T47D (cell line): ENCODE measurements at regions not wholly inside any gene's neighbourhood (a gene's known extent, or its start where the extent isn't known, plus 50 kb on each side); places are given as distances from the start of the nearest gene placed in this dataset.

ENCODE experiments used
- DNase-seq, 2 experiments: peaks; one replicate each; pipeline versions ENCODE4 v3.0.0 to v3.0.0-alpha.2; 2011 to 2012; ENCODE audit warnings: low read depth in 1 of 2, low spot score in 1 of 2
- JUND ChIP-seq: IDR thresholded peaks from 2 replicates; pipeline ENCODE4 v1.6.1; 2012; ENCODE audit warnings: low read depth
- in situ Hi-C: cut with HindIII; loops from 2 replicates; pipeline ENCODE4 v1.10.0; 2016; ENCODE audit warnings: low sequenced_read_pairs, low pct_unique_long_range_greater_than_20kb

GRCh38 chr9:78930281-78930680 is 633.4 kb downstream of the PSAT1 start:
- no peak for TF ChIP-seq JUND
- DNase-seq, result no peak
- in situ Hi-C loops, result no loop called here

GRCh38 chr9:78932849-78933627 is 636.1 kb downstream of the PSAT1 start:
- in situ Hi-C loops, result no loop called here
- TF ChIP-seq JUND, result no peak
- DNase-seq, result no peak

DNA sequence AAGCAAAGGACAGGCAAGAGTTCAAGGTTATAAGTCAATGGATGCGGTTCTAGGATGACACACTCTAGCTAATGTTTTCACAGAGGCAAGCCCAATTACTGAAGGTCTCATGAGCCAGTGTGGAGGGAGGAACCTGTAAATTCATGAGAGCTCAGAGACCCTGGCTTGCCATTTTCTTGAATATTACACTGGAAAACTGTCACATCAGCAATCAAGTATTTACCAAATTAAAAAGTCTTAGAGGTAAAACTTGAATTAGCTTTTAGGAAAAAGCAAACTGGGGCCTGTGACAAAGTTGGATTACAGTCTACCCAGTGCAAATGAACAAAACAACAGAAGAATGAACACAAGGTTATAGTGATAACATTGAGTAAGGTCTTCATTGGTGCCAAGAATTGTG is 636.9 kb upstream of the TLE4 start:
- in situ Hi-C loops, result no loop called here
- no peak for DNase-seq
- TF ChIP-seq JUND, result no peak

DNA sequence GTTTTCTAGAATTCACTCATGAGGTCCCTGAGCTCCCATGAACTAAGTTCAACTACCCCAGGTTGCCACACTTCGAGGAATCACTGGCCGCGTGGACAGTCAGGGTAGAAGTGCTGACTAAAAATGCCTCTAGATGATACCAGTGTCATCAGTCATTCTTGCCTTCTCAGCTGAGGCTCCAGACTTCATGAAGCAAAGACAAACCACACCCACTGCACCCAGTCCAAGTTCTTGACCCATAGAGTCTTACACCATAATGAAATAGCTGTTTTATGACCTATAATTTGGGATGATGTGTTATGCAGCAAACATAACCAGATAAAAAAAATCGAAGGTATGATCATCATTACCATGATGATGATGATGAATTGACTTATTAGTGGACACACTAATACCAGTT is 632.9 kb upstream of the TLE4 start:
- DNase-seq, result no peak

DNA sequence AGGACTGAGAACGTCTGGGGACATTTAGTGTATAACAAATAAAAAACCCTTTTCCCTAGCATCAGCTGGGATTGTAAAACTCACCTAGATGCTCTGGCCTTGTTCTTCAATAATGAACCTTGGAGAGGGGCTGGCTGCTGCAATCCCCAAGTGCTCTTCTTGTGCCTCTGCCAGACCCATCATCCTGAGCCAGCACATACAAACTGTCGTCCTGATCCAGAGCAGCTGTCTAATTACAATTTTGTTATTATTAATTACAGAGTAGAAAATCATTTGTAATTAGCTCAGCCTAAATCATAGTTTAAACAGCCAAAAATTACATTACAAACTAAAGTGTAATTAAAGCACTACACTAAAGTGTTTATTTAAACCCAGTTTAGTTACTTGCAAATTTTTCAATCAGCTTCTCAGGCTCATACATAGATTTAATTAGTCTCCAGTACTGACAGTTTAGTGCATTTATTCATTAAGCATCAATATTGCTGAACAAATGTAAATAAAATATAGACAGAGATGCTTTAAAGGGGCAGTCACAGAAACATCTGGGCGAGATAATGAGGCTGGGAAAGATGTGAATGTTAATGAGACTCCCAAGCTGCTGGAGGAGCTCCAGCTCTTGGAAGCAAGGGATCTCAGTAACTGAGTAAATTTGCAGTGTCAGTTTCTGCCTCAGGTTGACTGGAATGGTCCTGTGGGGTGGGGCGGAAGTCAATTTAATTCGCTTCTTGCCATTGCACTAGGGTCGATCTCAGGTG is 632.3 kb upstream of the TLE4 start:
- DNase-seq, result no peak
- TF ChIP-seq JUND, result no peak
- in situ Hi-C loops, result no loop called here

More for the DNA sequence above, 632.9 kb upstream of the TLE4 start:
- TF ChIP-seq JUND, result no peak
- in situ Hi-C loops, result no loop called here

GRCh38 chr9:78940121-78940855 is 631.5 kb upstream of the TLE4 start:
- in situ Hi-C loops, result no loop called here
- no peak for TF ChIP-seq JUND
- no peak for DNase-seq

DNA sequence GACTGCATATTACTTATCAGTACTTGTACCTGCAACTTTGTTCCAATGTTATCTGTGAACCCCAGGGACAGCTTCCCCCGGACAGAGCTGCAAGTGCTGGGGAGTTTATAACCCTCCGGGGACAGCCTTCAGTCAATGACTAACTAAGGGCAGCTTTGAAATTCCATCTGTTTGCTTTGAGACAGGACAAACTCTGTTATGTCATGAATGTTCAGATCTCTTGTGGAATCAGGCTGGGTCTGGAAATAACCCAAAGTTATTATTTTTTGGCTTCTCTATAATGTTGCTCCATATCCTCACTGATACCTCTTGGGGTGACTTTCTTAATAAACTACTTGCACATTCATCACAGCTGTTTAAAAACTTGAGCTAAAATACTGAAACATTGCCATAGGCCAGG is 617.5 kb upstream of the TLE4 start:
- in situ Hi-C loops, result no loop called here
- no peak for DNase-seq
- no peak for TF ChIP-seq JUND

GRCh38 chr9:78958892-78959291 is 612.9 kb upstream of the TLE4 start:
- in situ Hi-C loops, result no loop called here

DNA sequence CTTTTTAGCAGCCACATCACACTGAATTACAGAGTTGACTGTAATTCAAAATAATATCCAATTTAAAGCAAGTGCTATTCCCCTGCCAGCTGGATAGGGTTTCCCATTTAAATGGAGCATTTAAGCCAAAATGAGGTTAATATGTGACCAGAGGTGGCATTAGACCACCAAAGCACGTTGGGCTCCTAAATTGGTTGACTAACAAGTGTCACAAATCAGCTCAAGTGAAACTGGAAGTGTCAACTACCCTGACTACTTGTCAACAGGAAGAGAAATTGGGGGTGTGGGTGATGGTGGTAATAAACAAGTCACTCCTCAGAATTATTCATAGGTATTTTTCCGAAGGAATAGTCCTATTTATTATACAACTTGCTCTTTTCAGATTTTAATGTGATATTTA is 609.6 kb upstream of the TLE4 start:
- in situ Hi-C loops, result no loop called here
- no peak for DNase-seq
- TF ChIP-seq JUND, result no peak

More at GRCh38 chr9:78958892-78959291, 612.9 kb upstream of the TLE4 start:
- TF ChIP-seq JUND, result no peak
- peak in 1 of 2 experiments; percentile 1 for DNase-seq

DNA sequence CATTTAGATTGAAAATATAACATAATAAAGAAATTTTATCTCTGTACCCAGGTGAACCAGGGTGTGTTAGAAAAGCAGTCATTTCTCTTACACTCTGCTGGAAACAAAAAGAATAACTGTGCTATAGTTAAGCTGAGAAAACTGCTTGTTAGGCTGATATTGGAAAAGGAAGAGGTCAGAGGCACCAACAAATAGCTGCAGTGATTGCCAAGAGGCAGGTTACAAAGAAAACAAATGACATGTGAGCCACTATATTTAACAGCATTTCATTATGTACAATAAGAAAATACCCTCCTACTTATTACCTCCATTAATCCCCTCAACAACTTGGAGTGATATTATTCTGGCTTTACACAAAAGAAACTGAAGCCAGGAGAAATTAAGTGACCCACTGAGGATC is 607.9 kb upstream of the TLE4 start:
- no peak for DNase-seq
- TF ChIP-seq JUND, result no peak
- in situ Hi-C loops, result no loop called here

- in situ Hi-C loops, result no loop called here
- no peak for TF ChIP-seq JUND
- no peak for DNase-seq
Observed at GRCh38 chr9:78967596-78968217, 604.1 kb upstream of the TLE4 start.

DNA sequence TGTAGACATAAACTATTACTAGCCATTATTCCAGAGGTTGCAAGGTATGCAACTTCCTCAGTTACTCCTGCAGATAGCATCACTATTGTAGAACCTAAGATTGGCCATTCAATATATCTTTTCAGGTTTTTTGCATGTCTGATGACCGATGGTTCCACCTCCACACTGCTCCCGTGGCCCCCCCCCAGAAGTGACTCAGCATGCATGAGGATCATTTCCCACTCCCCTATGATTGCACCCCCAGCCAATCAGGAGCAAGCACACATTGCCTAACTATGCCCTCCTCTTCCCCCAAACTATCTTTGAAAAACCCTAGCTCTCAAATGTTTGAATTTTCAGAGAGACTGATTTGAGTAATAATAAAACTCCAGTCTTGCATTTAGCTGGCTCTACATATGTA is 601.4 kb upstream of the TLE4 start:
- no peak for TF ChIP-seq JUND
- in situ Hi-C loops, result no loop called here
- DNase-seq, result no peak
